ENCODE measurements at regions not wholly inside any gene's neighbourhood (a gene's known extent, or its start where the extent isn't known, plus 50 kb on each side); places are given as distances from the start of the nearest gene placed in this dataset.
A peak's percentile ranks its signal among the peaks of the same experiment; 100 is the strongest.

DNA sequence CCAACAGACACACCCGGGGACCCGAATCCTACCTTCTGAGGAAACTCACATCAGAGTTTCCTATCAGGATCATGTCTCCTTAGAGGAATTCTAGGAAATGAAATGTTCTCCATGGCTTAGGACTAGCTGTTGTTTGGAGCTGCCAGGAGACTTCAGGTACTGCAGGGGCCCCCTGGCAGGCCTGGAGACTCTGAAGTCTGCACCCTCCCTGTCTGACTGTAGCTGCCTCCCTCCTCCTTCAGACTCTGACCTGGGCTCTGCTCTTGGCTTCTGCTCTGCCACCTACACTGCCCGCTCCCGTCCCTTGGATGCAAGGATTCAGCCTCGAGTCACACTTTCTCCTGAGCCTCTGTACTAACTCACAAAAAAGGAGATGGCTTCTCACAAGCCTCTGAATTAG, 232.8 kb downstream of the INHBA start:
- no peaks in the 10 kb centered on the region for H3K9me3 Mint-ChIP-seq
- TF ChIP-seq, protein P1, sequence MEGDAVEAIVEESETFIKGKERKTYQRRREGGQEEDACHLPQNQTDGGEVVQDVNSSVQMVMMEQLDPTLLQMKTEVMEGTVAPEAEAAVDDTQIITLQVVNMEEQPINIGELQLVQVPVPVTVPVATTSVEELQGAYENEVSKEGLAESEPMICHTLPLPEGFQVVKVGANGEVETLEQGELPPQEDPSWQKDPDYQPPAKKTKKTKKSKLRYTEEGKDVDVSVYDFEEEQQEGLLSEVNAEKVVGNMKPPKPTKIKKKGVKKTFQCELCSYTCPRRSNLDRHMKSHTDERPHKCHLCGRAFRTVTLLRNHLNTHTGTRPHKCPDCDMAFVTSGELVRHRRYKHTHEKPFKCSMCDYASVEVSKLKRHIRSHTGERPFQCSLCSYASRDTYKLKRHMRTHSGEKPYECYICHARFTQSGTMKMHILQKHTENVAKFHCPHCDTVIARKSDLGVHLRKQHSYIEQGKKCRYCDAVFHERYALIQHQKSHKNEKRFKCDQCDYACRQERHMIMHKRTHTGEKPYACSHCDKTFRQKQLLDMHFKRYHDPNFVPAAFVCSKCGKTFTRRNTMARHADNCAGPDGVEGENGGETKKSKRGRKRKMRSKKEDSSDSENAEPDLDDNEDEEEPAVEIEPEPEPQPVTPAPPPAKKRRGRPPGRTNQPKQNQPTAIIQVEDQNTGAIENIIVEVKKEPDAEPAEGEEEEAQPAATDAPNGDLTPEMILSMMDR (conservative IDR thresholded peaks at IDR 0.05) = no peak
- H3K36me3 Mint-ChIP-seq (ENCODE audit: low read depth) = no peaks in the 10 kb centered on the region
- DNase-seq (ENCODE audit: low read depth, low spot score) = no peak
- H3K4me3 Mint-ChIP-seq = no peak overlapping the region
- no peaks in the 10 kb centered on the region for H3K4me1 Mint-ChIP-seq
- H3K27me3 Mint-ChIP-seq (ENCODE audit: low read depth) = no peaks in the 10 kb centered on the region
- H3K27ac Mint-ChIP-seq (ENCODE audit: unreplicated experiment) = no peak overlapping the region

DNA sequence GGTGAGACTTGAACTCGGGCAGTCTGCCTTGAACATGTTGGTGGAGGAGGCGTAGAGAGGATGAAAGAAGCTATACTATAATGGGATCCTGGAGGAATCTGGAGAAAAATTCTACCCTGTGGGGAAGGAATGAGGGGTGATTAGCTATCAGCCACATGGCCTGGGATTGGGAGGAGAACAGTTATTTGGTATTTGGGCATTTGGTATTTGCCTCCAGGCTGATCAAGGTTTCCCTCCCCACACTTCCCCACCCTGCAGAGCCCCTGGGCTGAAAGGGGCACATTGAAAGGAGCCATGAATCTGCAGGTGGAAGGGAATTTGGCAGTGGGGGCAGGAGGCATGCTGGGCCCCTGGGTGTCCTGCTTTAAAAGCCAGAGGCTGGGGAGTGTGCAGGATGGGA, 235.3 kb downstream of the INHBA start:
- Mint-ChIP-seq H3K4me1 (no peaks in the 10 kb centered on the region), H3K27ac (ENCODE audit: unreplicated experiment) (peak overlapping the region; percentile 4), H3K9me3 (no peaks in the 10 kb centered on the region), H3K36me3 (ENCODE audit: low read depth) (no peaks in the 10 kb centered on the region), H3K27me3 (ENCODE audit: low read depth) (no peaks in the 10 kb centered on the region), H3K4me3 (no peak overlapping the region)
- TF ChIP-seq, protein P1 (conservative IDR thresholded peaks at IDR 0.05) = no peak
- no peak for DNase-seq (ENCODE audit: low read depth, low spot score)

DNA sequence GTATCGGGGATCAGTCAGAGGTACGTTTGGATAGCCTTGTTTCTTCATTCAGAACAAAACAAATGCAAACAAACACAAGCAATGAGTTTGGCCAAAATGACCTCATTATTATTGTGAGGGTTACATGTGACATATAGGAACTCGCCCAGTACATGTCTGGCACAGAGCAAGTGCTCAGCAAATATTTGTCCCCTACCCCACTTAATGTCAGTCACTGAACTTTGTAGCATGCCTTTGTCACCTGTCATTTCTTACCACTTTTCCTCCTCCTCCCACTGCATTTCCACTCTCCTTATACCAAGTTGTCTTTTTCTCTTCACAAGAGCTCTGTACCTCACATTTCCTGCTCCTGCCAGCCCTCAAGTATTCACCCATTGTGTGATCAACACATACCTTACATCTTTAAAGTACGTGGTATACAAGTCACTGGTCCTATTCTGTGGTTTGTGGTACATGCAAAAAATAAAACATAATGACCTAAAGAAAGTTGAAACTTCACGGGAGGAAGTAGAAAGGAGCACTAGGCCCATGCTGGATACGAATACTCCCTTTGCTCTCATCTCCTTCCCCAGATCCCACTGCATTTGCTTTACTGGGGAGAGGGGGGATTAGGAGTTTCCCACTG, 236.0 kb downstream of the INHBA start:
- H3K27me3 Mint-ChIP-seq (ENCODE audit: low read depth) = no peaks in the 10 kb centered on the region
- no peaks in the 10 kb centered on the region for H3K36me3 Mint-ChIP-seq (ENCODE audit: low read depth)
- TF ChIP-seq, protein P1 (conservative IDR thresholded peaks at IDR 0.05) = no peak
- H3K9me3 Mint-ChIP-seq = no peaks in the 10 kb centered on the region
- no peak overlapping the region for H3K27ac Mint-ChIP-seq (ENCODE audit: unreplicated experiment)
- H3K4me1 Mint-ChIP-seq = no peaks in the 10 kb centered on the region
- no peak overlapping the region for H3K4me3 Mint-ChIP-seq
- no peak for DNase-seq (ENCODE audit: low read depth, low spot score)

DNA sequence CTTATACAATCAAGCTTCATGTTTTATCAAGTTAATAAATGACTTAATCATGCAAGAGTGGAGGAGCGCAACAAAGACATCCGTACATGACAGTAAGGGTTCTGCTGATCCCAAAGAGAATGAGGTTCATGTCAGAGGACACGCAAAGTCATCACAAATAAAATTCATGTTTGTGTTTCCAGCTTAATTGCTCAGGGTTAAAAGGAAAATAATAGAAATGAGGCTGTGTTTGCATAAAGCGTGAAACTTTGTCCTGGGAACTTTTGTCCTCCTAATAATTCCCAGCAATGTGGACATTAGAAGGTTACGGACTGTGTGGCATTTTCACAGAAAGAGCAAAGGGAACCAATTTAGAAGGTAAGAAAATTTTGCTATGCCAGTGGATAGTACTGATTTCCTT, 237.3 kb downstream of the INHBA start:
- DNase-seq (ENCODE audit: low read depth, low spot score) = no peak
- H3K9me3 Mint-ChIP-seq = peaks cover 2% of the 10 kb centered on the region
- no peaks in the 10 kb centered on the region for H3K4me1 Mint-ChIP-seq
- TF ChIP-seq, protein P1 (conservative IDR thresholded peaks at IDR 0.05) = no peak
- no peaks in the 10 kb centered on the region for H3K36me3 Mint-ChIP-seq (ENCODE audit: low read depth)
- H3K4me3 Mint-ChIP-seq = no peak overlapping the region
- no peaks in the 10 kb centered on the region for H3K27me3 Mint-ChIP-seq (ENCODE audit: low read depth)
- no peak overlapping the region for H3K27ac Mint-ChIP-seq (ENCODE audit: unreplicated experiment)

DNA sequence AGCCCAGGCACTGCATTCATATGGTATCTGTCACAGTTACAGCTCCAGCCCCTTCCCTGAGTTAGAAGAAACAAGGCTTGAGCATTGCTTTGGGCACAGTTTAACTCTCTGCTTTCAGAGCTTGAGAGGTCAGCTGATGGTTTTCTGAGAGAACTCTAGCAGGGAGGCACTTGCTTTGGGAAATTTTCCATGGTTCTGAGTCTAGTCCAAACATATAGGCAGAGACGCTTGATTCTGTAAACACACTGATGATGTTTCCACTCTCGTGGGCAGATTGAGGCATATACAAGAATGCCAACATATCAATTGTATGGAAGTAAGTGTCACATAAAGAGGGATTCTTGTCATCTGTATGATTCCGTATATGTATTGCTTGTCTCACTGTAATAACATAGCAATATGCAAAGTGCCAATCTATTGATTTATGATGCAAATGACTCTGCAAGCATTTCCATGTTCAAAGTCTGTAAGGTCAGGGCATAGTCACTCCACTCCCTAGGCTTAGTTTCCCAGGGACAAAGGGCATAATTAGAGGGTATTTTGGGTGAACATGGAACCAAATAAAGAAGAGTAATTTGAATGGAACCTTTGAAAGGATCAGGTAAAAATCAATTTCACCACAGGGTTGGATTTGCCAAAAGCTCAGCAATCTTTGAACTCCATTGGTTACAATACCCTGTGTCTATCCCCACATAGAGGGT, 239.0 kb downstream of the INHBA start:
- TF ChIP-seq, protein P1 (conservative IDR thresholded peaks at IDR 0.05) = no peak
- peaks cover 2% of the 10 kb centered on the region for H3K9me3 Mint-ChIP-seq

More for the DNA sequence above, 239.0 kb downstream of the INHBA start:
- no peaks in the 10 kb centered on the region for H3K27me3 Mint-ChIP-seq (ENCODE audit: low read depth)
- DNase-seq (ENCODE audit: low read depth, low spot score) = no peak
- H3K27ac Mint-ChIP-seq (ENCODE audit: unreplicated experiment) = no peak overlapping the region
- H3K4me3 Mint-ChIP-seq = no peak overlapping the region
- H3K36me3 Mint-ChIP-seq (ENCODE audit: low read depth) = no peaks in the 10 kb centered on the region
- H3K4me1 Mint-ChIP-seq = no peaks in the 10 kb centered on the region

All from neural crest cell (in vitro differentiated cells).